ENCODE measurements at regions not wholly inside any gene's neighbourhood (a gene's known extent, or its start where the extent isn't known, plus 50 kb on each side); places are given as distances from the start of the nearest gene placed in this dataset.

DNA sequence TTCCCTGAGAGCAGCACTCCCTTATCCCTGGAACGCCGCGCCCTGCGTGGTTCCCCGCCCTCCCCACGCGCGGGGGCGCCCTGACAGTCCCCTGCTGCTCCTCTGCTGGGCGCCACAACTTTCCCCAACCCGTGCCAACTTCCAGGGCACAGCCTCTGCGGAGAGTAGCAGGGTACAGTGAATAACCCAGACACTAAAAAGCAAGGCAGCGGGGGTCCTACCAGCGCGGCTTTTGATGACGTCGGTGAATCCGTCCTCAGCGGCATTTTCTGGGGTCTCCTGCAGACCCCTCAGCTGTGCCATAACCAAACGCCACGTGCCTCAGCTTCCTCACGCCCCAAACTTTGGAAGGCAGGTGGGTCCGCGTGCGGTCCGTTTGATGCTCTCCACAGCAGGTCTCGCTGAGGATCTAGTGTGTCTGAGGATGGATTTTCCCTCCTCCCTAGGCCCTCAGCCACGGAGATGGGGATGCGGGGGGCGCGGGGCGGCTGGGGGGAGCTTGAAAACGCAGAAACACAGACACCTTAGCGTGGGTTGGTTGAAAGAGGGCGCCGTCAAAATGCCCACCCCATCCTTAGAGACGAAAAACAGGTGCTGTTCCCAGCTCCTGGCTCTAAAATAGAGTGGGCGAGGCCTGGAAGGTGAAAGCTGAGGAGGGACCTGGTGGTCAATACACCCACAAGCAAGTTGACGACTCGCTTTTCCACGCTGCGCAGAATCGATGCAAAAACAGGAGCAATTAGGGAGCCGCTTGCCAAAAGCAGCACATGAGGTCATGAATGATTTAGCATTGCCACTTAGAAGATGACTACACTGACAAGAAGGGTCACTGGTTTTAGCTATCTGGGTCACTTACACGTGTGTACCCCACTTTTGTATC, 405.6 kb downstream of the FAM47A start:
- DNase-seq (ENCODE audit: low read depth, low spot score): no peak

DNA sequence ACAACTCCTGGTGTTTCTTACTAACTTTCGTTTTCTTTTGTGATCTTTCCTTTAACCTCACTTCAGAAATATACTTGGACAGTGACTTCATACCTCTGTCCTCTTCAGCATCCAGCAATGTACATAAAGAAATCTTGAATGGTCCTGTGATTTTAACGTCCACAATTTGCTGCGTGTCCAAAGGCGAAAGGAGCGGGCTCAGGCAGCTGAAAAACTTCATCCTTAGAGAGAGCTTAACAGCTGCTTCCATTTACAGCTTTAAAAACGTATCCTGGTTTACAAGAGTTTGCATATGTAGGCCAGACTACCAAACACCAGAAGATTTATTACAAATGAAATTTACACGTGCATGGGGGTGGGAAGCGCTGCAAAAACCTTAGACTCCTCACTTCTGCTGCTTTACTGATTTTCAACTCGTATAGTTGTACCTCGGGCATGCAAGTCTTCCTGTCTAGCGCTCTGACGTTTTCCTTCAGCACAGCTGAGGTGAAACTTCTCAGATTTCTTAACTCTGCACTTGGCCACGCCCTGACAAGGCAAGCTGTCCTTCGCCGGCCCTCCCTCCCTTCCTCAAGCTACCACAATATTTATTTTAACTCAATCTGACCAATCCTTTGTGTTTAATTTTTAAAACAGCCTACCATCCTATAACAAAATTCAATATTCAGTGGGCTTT, 406.4 kb downstream of the FAM47A start:
- DNase-seq (ENCODE audit: low read depth, low spot score): peak; percentile 73

DNA sequence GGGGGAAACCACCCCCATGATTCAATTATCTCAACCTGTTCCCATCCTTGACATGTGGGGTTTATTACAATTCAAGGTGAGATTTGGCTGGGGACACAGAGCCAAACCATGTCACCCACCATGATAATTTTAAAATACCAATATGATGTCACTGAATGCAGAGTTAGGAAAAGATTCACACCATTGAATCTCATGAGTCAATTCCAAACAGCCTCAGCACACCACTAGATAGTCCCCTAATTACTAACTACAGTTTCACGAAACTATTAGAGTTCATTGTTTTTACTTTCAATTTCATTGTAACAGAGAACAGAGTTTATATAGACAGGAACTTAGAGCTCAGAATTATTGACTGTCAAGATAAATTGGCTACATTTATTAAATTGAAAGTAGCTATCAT, 410.2 kb downstream of the FAM47A start:
- DNase-seq (ENCODE audit: low read depth, low spot score): no peak

DNA sequence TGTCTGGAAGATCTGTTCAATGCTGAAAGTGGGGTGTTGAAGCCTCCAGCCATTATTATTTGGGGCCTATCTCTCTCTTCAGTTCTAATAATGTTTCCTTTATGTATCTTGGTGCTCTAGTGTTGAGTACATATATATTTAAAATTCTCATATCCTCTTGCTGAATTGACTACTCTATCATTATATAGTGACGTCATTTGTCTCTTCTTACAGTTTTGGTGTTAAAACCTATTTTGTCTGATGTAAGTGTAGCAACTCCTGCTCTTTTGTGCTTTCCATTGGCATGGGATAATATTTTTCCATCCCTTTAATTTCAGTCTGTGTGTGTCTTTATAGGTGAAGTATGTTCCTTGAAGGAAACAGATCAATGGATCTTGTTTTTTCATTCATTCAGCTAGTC, 446.0 kb downstream of the FAM47A start:
- DNase-seq (ENCODE audit: low read depth, low spot score): no peak
